ENCODE measurements at regions not wholly inside any gene's neighbourhood (a gene's known extent, or its start where the extent isn't known, plus 50 kb on each side); places are given as distances from the start of the nearest gene placed in this dataset.
"Not testable (repeated sequence)": the region's sequence is repeated elsewhere in the genome, so short reads cannot be mapped to it uniquely, and the experiment has no call there.

- intact Hi-C loops (cut with DNase I) = no loop called here
- no peak for DNase-seq
- ATAC-seq (ENCODE audit: poor library complexity) = no peak
Measured at GRCh38 chr9:88291056-88291455, 97.2 kb upstream of the SPIN1 start.

GRCh38 chr9:88289532-88289931, 98.7 kb upstream of the SPIN1 start:
- no peak for ATAC-seq (ENCODE audit: poor library complexity)
- no peak for DNase-seq
- intact Hi-C loops (cut with DNase I) = no loop called here

- intact Hi-C loops (cut with DNase I) = no loop called here
- ATAC-seq (ENCODE audit: poor library complexity) (no peak), DNase-seq (no peak)
Measured at GRCh38 chr9:88287972-88288371, 100.3 kb upstream of the SPIN1 start.

- DNase-seq (no peak), ATAC-seq (ENCODE audit: poor library complexity) (no peak)
- intact Hi-C loops (cut with DNase I) = no loop called here
Measured at GRCh38 chr9:88280816-88281382, 107.3 kb upstream of the SPIN1 start.

GRCh38 chr9:88278036-88278435, 110.2 kb upstream of the SPIN1 start:
- DNase-seq = no peak

GRCh38 chr9:88274078-88274477, 114.2 kb upstream of the SPIN1 start:
- DNase-seq = no peak
- intact Hi-C loops (cut with DNase I) = no loop called here
- ATAC-seq (ENCODE audit: poor library complexity) = no peak

More at GRCh38 chr9:88278036-88278435, 110.2 kb upstream of the SPIN1 start:
- intact Hi-C loops (cut with DNase I) = no loop called here
- ATAC-seq (ENCODE audit: poor library complexity) = no peak

GRCh38 chr9:88272986-88273385, 115.3 kb upstream of the SPIN1 start:
- ATAC-seq (ENCODE audit: poor library complexity) (no peak), DNase-seq (no peak)
- intact Hi-C loops (cut with DNase I) = no loop called here

GRCh38 chr9:88270413-88270812, 117.8 kb upstream of the SPIN1 start:
- DNase-seq = no peak
- intact Hi-C loops (cut with DNase I) = no loop called here
- ATAC-seq (ENCODE audit: poor library complexity) = no peak

- intact Hi-C loops (cut with DNase I) = no loop called here
- ATAC-seq (ENCODE audit: poor library complexity) (no peak), DNase-seq (no peak)
Measured at GRCh38 chr9:88268886-88269285, 119.4 kb upstream of the SPIN1 start.

- intact Hi-C loops (cut with DNase I) = no loop called here
- ATAC-seq (ENCODE audit: poor library complexity) (no peak), DNase-seq (no peak)
Measured at GRCh38 chr9:88267283-88267682, 121.0 kb upstream of the SPIN1 start.

GRCh38 chr9:88266416-88266815, 121.8 kb upstream of the SPIN1 start:
- intact Hi-C loops (cut with DNase I) = no loop called here
- ATAC-seq (ENCODE audit: poor library complexity) (no peak), DNase-seq (no peak)

- intact Hi-C loops (cut with DNase I) = no loop called here
- DNase-seq = no peak
- ATAC-seq (ENCODE audit: poor library complexity) = no peak
Measured at GRCh38 chr9:88259001-88259400, 120.7 kb upstream of the SPATA31C2 start.

GRCh38 chr9:88258601-88259000, 120.3 kb upstream of the SPATA31C2 start:
- peak; percentile 93 for ATAC-seq (ENCODE audit: poor library complexity)
- peak; percentile 78 for DNase-seq
- intact Hi-C loops (cut with DNase I) = no loop called here

- intact Hi-C loops (cut with DNase I) = no loop called here
- DNase-seq = peak; percentile 56
- ATAC-seq (ENCODE audit: poor library complexity) = peak; percentile 75
Measured at GRCh38 chr9:88258024-88258423, 119.7 kb upstream of the SPATA31C2 start.

- DNase-seq (no peak), ATAC-seq (ENCODE audit: poor library complexity) (no peak)
- intact Hi-C loops (cut with DNase I) = no loop called here
Measured at GRCh38 chr9:88256216-88256615, 117.9 kb upstream of the SPATA31C2 start.

GRCh38 chr9:88255806-88256205, 117.5 kb upstream of the SPATA31C2 start:
- ATAC-seq (ENCODE audit: poor library complexity); intact Hi-C loops (cut with DNase I); DNase-seq: not testable (repeated sequence)

GRCh38 chr9:88251903-88252302, 113.6 kb upstream of the SPATA31C2 start:
- intact Hi-C loops (cut with DNase I) = no loop called here
- no peak for DNase-seq
- ATAC-seq (ENCODE audit: poor library complexity) = no peak

- no peak for DNase-seq
- no peak for ATAC-seq (ENCODE audit: poor library complexity)
- intact Hi-C loops (cut with DNase I) = no loop called here
Measured at GRCh38 chr9:88243736-88244135, 105.5 kb upstream of the SPATA31C2 start.

GRCh38 chr9:88242879-88243278, 104.6 kb upstream of the SPATA31C2 start:
- intact Hi-C loops (cut with DNase I) = no loop called here
- DNase-seq (no peak), ATAC-seq (ENCODE audit: poor library complexity) (no peak)

- no peak for DNase-seq
- no peak for ATAC-seq (ENCODE audit: poor library complexity)
- intact Hi-C loops (cut with DNase I) = no loop called here
Measured at GRCh38 chr9:88237991-88238571, 99.8 kb upstream of the SPATA31C2 start.

- ATAC-seq (ENCODE audit: poor library complexity) (no peak), DNase-seq (no peak)
- intact Hi-C loops (cut with DNase I) = no loop called here
Measured at GRCh38 chr9:88237479-88237961, 99.2 kb upstream of the SPATA31C2 start.

All from Right ventricle myocardium superior (tissue), 1 donor.